Activated naive CD4-positive, alpha-beta T cell treated with anti-CD3 and anti-CD28 coated beads, Interleukin-2, amount 50 U/mL, for 72 hours (primary cell): ENCODE measurements at regions not wholly inside any gene's neighbourhood (a gene's known extent, or its start where the extent isn't known, plus 50 kb on each side); places are given as distances from the start of the nearest gene placed in this dataset.

Experiments used
- ATAC-seq, 2 donors: fragments of 150-1000 bp; cut with Tn5 transposase; 2 replicates each; pipeline ENCODE4 v1.10.0; 2021; ENCODE audit warnings: mild to moderate bottlenecking in 2 of 2, moderate library complexity in 2 of 2
- DNase-seq, 2 donors: peaks; one replicate each; pipeline ENCODE4 v3.0.0; 2021 to 2022; ENCODE audit warnings: low spot score in 2 of 2
- H3K27ac Mint-ChIP-seq, 2 donors: one replicate each; pipeline ENCODE4 v1.8.0; 2022; ENCODE audit warnings: mild to moderate bottlenecking in 2 of 2, mixed read lengths in 2 of 2
- H3K36me3 Mint-ChIP-seq, 2 donors: one replicate each; pipeline ENCODE4 v1.8.0; 2022; ENCODE audit warnings: mixed read lengths in 2 of 2
- H3K9me3 Mint-ChIP-seq, 2 donors: one replicate each; pipeline ENCODE4 v1.8.0; 2022; ENCODE audit warnings: mixed read lengths in 2 of 2

GRCh38 chr11:70486731-70487130, 88.4 kb downstream of the CTTN start:
- Mint-ChIP-seq H3K36me3 (no peaks in the 10 kb centered on the region), H3K9me3 (no peaks in the 10 kb centered on the region), H3K27ac (no peak overlapping the region)
- no peak for DNase-seq
- ATAC-seq = no peak

- no peak for ATAC-seq
These were observed 88.8 kb downstream of the CTTN start for GRCh38 chr11:70487160-70487559.

GRCh38 chr11:70487756-70488155, 89.4 kb downstream of the CTTN start:
- no peak for ATAC-seq
- no peak overlapping the region for H3K27ac Mint-ChIP-seq
- no peaks in the 10 kb centered on the region for H3K36me3 Mint-ChIP-seq
- H3K9me3 Mint-ChIP-seq = no peaks in the 10 kb centered on the region
- no peak for DNase-seq

More at GRCh38 chr11:70487160-70487559, 88.8 kb downstream of the CTTN start:
- DNase-seq = no peak
- H3K9me3 Mint-ChIP-seq = no peaks in the 10 kb centered on the region
- no peaks in the 10 kb centered on the region for H3K36me3 Mint-ChIP-seq
- no peak overlapping the region for H3K27ac Mint-ChIP-seq

- Mint-ChIP-seq H3K9me3 (no peaks in the 10 kb centered on the region), H3K36me3 (no peaks in the 10 kb centered on the region), H3K27ac (no peak overlapping the region)
- DNase-seq = no peak
- ATAC-seq = no peak
These were observed 89.9 kb downstream of the CTTN start for GRCh38 chr11:70488171-70488703.

GRCh38 chr11:70489276-70489675, 90.9 kb downstream of the CTTN start:
- DNase-seq (no peak), ATAC-seq (no peak)
- Mint-ChIP-seq H3K36me3 (no peaks in the 10 kb centered on the region), H3K27ac (no peak overlapping the region), H3K9me3 (no peaks in the 10 kb centered on the region)

- DNase-seq (no peak), ATAC-seq (no peak)
- no peak overlapping the region for H3K27ac Mint-ChIP-seq
- H3K9me3 Mint-ChIP-seq = no peaks in the 10 kb centered on the region
- no peaks in the 10 kb centered on the region for H3K36me3 Mint-ChIP-seq
These were observed 91.9 kb downstream of the CTTN start for GRCh38 chr11:70490208-70490607.

GRCh38 chr11:70490723-70491558, 92.6 kb downstream of the CTTN start:
- Mint-ChIP-seq H3K9me3 (no peaks in the 10 kb centered on the region), H3K36me3 (no peaks in the 10 kb centered on the region), H3K27ac (no peak overlapping the region)
- ATAC-seq (no peak), DNase-seq (no peak)

GRCh38 chr11:70491696-70492472, 93.6 kb downstream of the CTTN start:
- Mint-ChIP-seq H3K27ac (no peak overlapping the region), H3K36me3 (no peaks in the 10 kb centered on the region), H3K9me3 (no peaks in the 10 kb centered on the region)

GRCh38 chr11:70493089-70493474, 94.8 kb downstream of the CTTN start:
- Mint-ChIP-seq H3K27ac (no peak overlapping the region), H3K9me3 (no peaks in the 10 kb centered on the region), H3K36me3 (no peaks in the 10 kb centered on the region)
- DNase-seq (no peak), ATAC-seq (no peak)

More at GRCh38 chr11:70491696-70492472, 93.6 kb downstream of the CTTN start:
- ATAC-seq = no peak
- no peak for DNase-seq

GRCh38 chr11:70493891-70494290, 95.6 kb downstream of the CTTN start:
- no peaks in the 10 kb centered on the region for H3K36me3 Mint-ChIP-seq
- DNase-seq (no peak), ATAC-seq (no peak)
- no peak overlapping the region for H3K27ac Mint-ChIP-seq
- H3K9me3 Mint-ChIP-seq = no peaks in the 10 kb centered on the region

GRCh38 chr11:70494559-70495350, 96.4 kb downstream of the CTTN start:
- H3K36me3 Mint-ChIP-seq = no peaks in the 10 kb centered on the region
- no peak for ATAC-seq
- H3K9me3 Mint-ChIP-seq = no peaks in the 10 kb centered on the region
- H3K27ac Mint-ChIP-seq = peak overlapping the region in 1 of 2 donors; percentile 86
- DNase-seq = no peak

GRCh38 chr11:70495351-70496310, 97.3 kb downstream of the CTTN start:
- DNase-seq = no peak
- Mint-ChIP-seq H3K36me3 (no peaks in the 10 kb centered on the region), H3K9me3 (no peaks in the 10 kb centered on the region), H3K27ac (no peak overlapping the region)
- no peak for ATAC-seq

GRCh38 chr11:70496591-70497535, 98.5 kb downstream of the CTTN start:
- no peaks in the 10 kb centered on the region for H3K9me3 Mint-ChIP-seq
- no peak for ATAC-seq
- DNase-seq = no peak

GRCh38 chr11:70497536-70498075, 99.3 kb downstream of the CTTN start:
- Mint-ChIP-seq H3K36me3 (no peaks in the 10 kb centered on the region), H3K27ac (no peak overlapping the region), H3K9me3 (no peaks in the 10 kb centered on the region)
- no peak for ATAC-seq
- DNase-seq = no peak

More at GRCh38 chr11:70496591-70497535, 98.5 kb downstream of the CTTN start:
- Mint-ChIP-seq H3K36me3 (no peaks in the 10 kb centered on the region), H3K27ac (no peak overlapping the region)

GRCh38 chr11:70498171-70498571, 99.8 kb downstream of the CTTN start:
- no peaks in the 10 kb centered on the region for H3K9me3 Mint-ChIP-seq
- ATAC-seq = no peak
- no peaks in the 10 kb centered on the region for H3K36me3 Mint-ChIP-seq
- no peak for DNase-seq
- H3K27ac Mint-ChIP-seq = no peak overlapping the region
